COLO829 (cell line): ENCODE measurements at regions not wholly inside any gene's neighbourhood (a gene's known extent, or its start where the extent isn't known, plus 50 kb on each side); places are given as distances from the start of the nearest gene placed in this dataset.

Source experiments
- DNase-seq: peaks from one replicate; pipeline ENCODE4 v3.0.0; 2012; ENCODE audit warnings: low spot score

- no peak for DNase-seq
Measured at GRCh38 chr3:178259703-178260102, 276.5 kb upstream of the KCNMB2 start.

- DNase-seq, result no peak
Measured at GRCh38 chr3:178260887-178261565, 275.2 kb upstream of the KCNMB2 start.

GRCh38 chr3:178263236-178263916, 272.9 kb upstream of the KCNMB2 start:
- DNase-seq, result no peak

- DNase-seq, result no peak
Measured at GRCh38 chr3:178267158-178267844, 268.9 kb upstream of the KCNMB2 start.

- DNase-seq, result no peak
Measured at GRCh38 chr3:178270838-178271237, 265.4 kb upstream of the KCNMB2 start.

GRCh38 chr3:178271740-178272387, 264.4 kb upstream of the KCNMB2 start:
- no peak for DNase-seq

GRCh38 chr3:178272841-178273240, 263.4 kb upstream of the KCNMB2 start:
- DNase-seq, result no peak

- no peak for DNase-seq
Measured at GRCh38 chr3:178274711-178275110, 261.5 kb upstream of the KCNMB2 start.

- DNase-seq, result no peak
Measured at GRCh38 chr3:178275311-178275710, 260.9 kb upstream of the KCNMB2 start.

- no peak for DNase-seq
Measured at GRCh38 chr3:178275793-178276192, 260.4 kb upstream of the KCNMB2 start.

- no peak for DNase-seq
Measured at GRCh38 chr3:178277605-178278004, 258.6 kb upstream of the KCNMB2 start.

- DNase-seq, result no peak
Measured at GRCh38 chr3:178283561-178283960, 252.7 kb upstream of the KCNMB2 start.

GRCh38 chr3:178284181-178284580, 252.1 kb upstream of the KCNMB2 start:
- no peak for DNase-seq

- DNase-seq, result no peak
Measured at GRCh38 chr3:178288074-178288473, 248.2 kb upstream of the KCNMB2 start.

- DNase-seq, result no peak
Measured at GRCh38 chr3:178289544-178290160, 246.6 kb upstream of the KCNMB2 start.

GRCh38 chr3:178291574-178292370, 244.5 kb upstream of the KCNMB2 start:
- no peak for DNase-seq

- no peak for DNase-seq
Measured at GRCh38 chr3:178295292-178295912, 240.8 kb upstream of the KCNMB2 start.

- DNase-seq, result no peak
Measured at GRCh38 chr3:178297199-178297598, 239.0 kb upstream of the KCNMB2 start.

- no peak for DNase-seq
Measured at GRCh38 chr3:178297740-178298139, 238.5 kb upstream of the KCNMB2 start.

- DNase-seq, result peak; percentile 22
Measured at GRCh38 chr3:178300441-178300959, 235.7 kb upstream of the KCNMB2 start.
